Neutrophil (primary cell): ENCODE measurements at regions not wholly inside any gene's neighbourhood (a gene's known extent, or its start where the extent isn't known, plus 50 kb on each side); places are given as distances from the start of the nearest gene placed in this dataset.

Experiments
- H3K27ac ChIP-seq: fragments of 200-600 bp; sonication (generic); 2 replicates; pipeline ENCODE4 v1.5.1; 2016; ENCODE audit warnings: mild to moderate bottlenecking, moderate library complexity
- H3K27me3 ChIP-seq: fragments of 200-600 bp; sonication (generic); 2 replicates; pipeline ENCODE4 v1.6.0; 2016; ENCODE audit warnings: mild to moderate bottlenecking
- H3K36me3 ChIP-seq: fragments of 200-600 bp; sonication (generic); 2 replicates; pipeline ENCODE4 v1.5.1; 2017
- H3K4me1 ChIP-seq, 2 experiments: fragments of 200-600 bp in 1 of 2; sonication (generic) in 1 of 2; 1 replicate in 1 of 2; 2 replicates in 1 of 2; pipeline versions ENCODE4 v1.5.1 to v1.6.1; 2013 to 2016; ENCODE audit warnings: low read depth in 1 of 2, low read length in 1 of 2, mild to moderate bottlenecking in 1 of 2, moderate library complexity in 1 of 2; ENCODE audit not compliant: control insufficient read depth in 1 of 2, insufficient read depth in 1 of 2
- H3K4me3 ChIP-seq, 2 experiments: fragments of 200-600 bp in 1 of 2; sonication (generic) in 1 of 2; 1 replicate in 1 of 2; 2 replicates in 1 of 2; pipeline ENCODE4 v1.5.1; 2013 to 2016; ENCODE audit warnings: low read depth in 1 of 2, low read length in 1 of 2, mild to moderate bottlenecking in 1 of 2, moderate library complexity in 1 of 2
- H3K9me3 ChIP-seq: fragments of 200-600 bp; sonication (generic); 2 replicates; pipeline ENCODE4 v1.5.1; 2016
- CTCF ChIP-seq: fragments of 200-600 bp; sonication (generic); IDR thresholded peaks from 2 replicates; pipeline ENCODE4 v1.5.1; 2016; ENCODE audit warnings: antibody characterized with exemption

GRCh38 chr6:163671355-163671754 lies 256.8 kb downstream of the QKI start:
- Histone ChIP-seq H3K36me3 (no peaks in the 10 kb centered on the region), H3K27me3 (peaks cover 48% of the 10 kb centered on the region), H3K27ac (no peak overlapping the region), H3K4me3 (no peak overlapping the region), H3K4me1 (peaks cover 22% of the 10 kb centered on the region in 2 experiments), H3K9me3 (no peaks in the 10 kb centered on the region)
- no peak for TF ChIP-seq CTCF

DNA sequence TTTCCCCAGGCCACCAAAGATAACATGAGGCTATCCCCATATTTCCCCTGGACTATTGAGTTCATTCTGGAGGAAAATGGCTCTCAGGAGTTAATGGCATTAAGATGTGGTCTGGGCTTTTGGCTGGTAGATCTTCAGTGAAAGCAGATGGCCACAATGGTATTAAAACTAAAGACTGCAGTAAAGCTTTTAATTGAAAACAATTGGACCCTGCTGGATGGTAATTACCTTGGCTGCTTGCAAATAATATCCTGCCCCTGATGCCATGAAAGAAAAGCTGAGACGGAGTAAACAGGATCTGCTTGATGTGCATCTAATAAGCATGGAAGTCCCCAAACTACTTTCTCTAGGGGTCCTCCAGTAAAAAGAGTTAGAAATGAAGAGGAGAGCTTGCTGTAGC lies 255.8 kb downstream of the QKI start:
- no peak overlapping the region for H3K4me3 ChIP-seq
- no peaks in the 10 kb centered on the region for H3K36me3 ChIP-seq
- no peaks in the 10 kb centered on the region for H3K9me3 ChIP-seq
- peaks cover 22 to 23% of the 10 kb centered on the region in 2 experiments for H3K4me1 ChIP-seq
- H3K27ac ChIP-seq: no peak overlapping the region
- no peak for TF ChIP-seq CTCF
- H3K27me3 ChIP-seq: peaks cover 50% of the 10 kb centered on the region

DNA sequence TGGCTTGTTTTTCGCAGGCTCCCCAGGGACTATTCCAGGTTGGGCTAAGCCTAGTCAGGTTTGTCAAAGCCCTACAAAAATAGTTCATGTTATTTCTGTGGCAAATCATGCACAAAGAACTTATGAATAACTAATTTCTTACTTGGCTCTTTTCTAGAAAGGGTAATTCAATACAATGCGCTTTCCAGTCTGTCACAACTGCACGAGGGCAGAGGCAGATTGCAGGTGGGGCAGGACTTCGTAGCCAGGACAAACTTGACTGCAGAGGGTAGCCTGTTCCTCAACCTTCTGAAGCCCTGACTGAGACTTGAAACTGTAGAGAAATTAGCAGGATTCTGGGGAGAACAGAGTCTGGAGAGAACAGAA lies 253.5 kb downstream of the QKI start:
- H3K4me3 ChIP-seq: peak overlapping the region; percentile 24 to 37
- peaks cover 22 to 23% of the 10 kb centered on the region in 2 experiments for H3K4me1 ChIP-seq
- TF ChIP-seq CTCF: no peak
- H3K27ac ChIP-seq: peak overlapping the region; percentile 84
- H3K36me3 ChIP-seq: no peaks in the 10 kb centered on the region
- H3K9me3 ChIP-seq: no peaks in the 10 kb centered on the region
- peaks cover 57% of the 10 kb centered on the region for H3K27me3 ChIP-seq

GRCh38 chr6:163667372-163668060 lies 253.0 kb downstream of the QKI start:
- Histone ChIP-seq H3K4me1 (peaks cover 22 to 23% of the 10 kb centered on the region in 2 experiments), H3K27me3 (peaks cover 57% of the 10 kb centered on the region), H3K36me3 (no peaks in the 10 kb centered on the region), H3K27ac (peak overlapping the region; percentile 84), H3K9me3 (no peaks in the 10 kb centered on the region), H3K4me3 (peak overlapping the region; percentile 24 to 37)
- no peak for TF ChIP-seq CTCF

DNA sequence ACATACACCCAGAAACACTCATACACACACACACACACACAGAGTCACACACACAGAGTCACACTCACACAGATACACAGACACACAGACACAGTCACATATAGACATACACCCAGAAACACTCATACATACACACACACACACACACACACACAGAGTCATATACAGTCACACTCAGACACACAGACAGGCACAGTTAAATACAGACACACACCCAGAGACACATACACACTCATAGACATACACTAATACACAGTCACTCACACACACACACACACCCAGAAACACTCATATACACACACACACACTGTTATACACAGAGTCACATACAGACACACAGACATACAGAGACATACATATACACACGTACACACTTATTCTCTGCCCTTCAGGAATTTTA lies 250.9 kb downstream of the QKI start:
- Histone ChIP-seq H3K4me3 (no peak overlapping the region), H3K4me1 (peaks cover 22 to 23% of the 10 kb centered on the region in 2 experiments), H3K27me3 (peaks cover 67% of the 10 kb centered on the region), H3K27ac (no peak overlapping the region), H3K36me3 (no peaks in the 10 kb centered on the region), H3K9me3 (no peaks in the 10 kb centered on the region)
- no peak for TF ChIP-seq CTCF
